ENCODE measurements at regions not wholly inside any gene's neighbourhood (a gene's known extent, or its start where the extent isn't known, plus 50 kb on each side); places are given as distances from the start of the nearest gene placed in this dataset.

- no peak for TF ChIP-seq CTCF (IDR thresholded peaks at IDR 0.05; ENCODE audit: low read depth, low read length)
- DNase-seq, result no peak
- Histone ChIP-seq H3K9me3 (ENCODE audit: severe bottlenecking) (no peaks in the 10 kb centered on the region), H3K4me3 (ENCODE audit: low read depth, low read length) (no peak overlapping the region), H3K36me3 (no peaks in the 10 kb centered on the region), H3K27ac (no peak overlapping the region), H3K27me3 (ENCODE audit: insufficient read depth, low read depth, severe bottlenecking) (no peaks in the 10 kb centered on the region)
These were observed 391.1 kb downstream of the PMP22 start for GRCh38 chr17:14873996-14874395.

- Histone ChIP-seq H3K9me3 (ENCODE audit: severe bottlenecking) (no peaks in the 10 kb centered on the region), H3K27me3 (ENCODE audit: insufficient read depth, low read depth, severe bottlenecking) (no peaks in the 10 kb centered on the region), H3K4me3 (ENCODE audit: low read depth, low read length) (no peak overlapping the region), H3K27ac (no peak overlapping the region), H3K36me3 (no peaks in the 10 kb centered on the region)
- TF ChIP-seq CTCF (IDR thresholded peaks at IDR 0.05; ENCODE audit: low read depth, low read length), result no peak
- DNase-seq, result no peak
These were observed 391.6 kb downstream of the PMP22 start for GRCh38 chr17:14873540-14873939.

DNA sequence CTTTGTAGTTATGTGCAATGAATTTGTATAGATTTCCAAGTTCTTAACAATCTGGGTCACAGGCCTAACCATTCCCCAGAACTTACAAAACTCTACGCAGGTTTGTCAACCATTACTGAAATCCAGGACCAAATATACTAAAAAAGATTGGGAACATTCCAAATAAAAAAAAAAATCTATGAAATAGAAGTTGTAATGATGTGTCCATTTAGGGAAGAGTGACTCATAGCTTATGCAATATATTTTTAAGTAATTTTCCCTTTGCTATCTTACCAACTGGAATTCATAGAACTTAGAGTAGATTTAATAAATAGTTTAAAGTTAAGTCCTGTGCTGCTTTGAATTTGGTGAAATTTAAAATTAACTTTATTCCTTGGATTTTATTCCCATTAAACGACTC lies 393.2 kb downstream of the PMP22 start:
- no peaks in the 10 kb centered on the region for H3K27me3 ChIP-seq (ENCODE audit: insufficient read depth, low read depth, severe bottlenecking)
- no peaks in the 10 kb centered on the region for H3K36me3 ChIP-seq
- no peak overlapping the region for H3K4me3 ChIP-seq (ENCODE audit: low read depth, low read length)
- TF ChIP-seq CTCF (IDR thresholded peaks at IDR 0.05; ENCODE audit: low read depth, low read length), result no peak
- no peaks in the 10 kb centered on the region for H3K9me3 ChIP-seq (ENCODE audit: severe bottlenecking)
- DNase-seq, result no peak
- no peak overlapping the region for H3K27ac ChIP-seq

DNA sequence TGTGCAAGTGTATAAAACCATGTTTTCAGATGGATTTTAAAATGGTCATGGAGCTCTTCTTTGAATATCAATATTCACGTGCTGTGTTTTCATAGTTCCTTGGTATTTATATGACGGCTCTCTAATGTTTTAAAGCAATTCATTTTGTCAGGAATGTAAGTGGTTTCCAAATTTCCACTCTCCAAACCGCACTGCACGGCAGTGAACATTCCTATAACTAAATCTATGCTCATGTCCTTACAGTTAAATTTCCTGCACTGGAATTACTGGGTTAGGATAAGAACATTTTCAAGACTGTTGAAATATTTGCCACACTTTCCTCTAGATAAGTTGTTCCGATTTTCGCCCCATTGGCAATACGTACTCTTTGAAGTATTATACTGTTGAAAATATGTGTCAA lies 398.9 kb downstream of the PMP22 start:
- no peaks in the 10 kb centered on the region for H3K36me3 ChIP-seq
- H3K9me3 ChIP-seq (ENCODE audit: severe bottlenecking), result no peaks in the 10 kb centered on the region
- no peak overlapping the region for H3K4me3 ChIP-seq (ENCODE audit: low read depth, low read length)
- no peak for DNase-seq
- no peak overlapping the region for H3K27ac ChIP-seq
- no peak for TF ChIP-seq CTCF (IDR thresholded peaks at IDR 0.05; ENCODE audit: low read depth, low read length)
- no peaks in the 10 kb centered on the region for H3K27me3 ChIP-seq (ENCODE audit: insufficient read depth, low read depth, severe bottlenecking)

DNA sequence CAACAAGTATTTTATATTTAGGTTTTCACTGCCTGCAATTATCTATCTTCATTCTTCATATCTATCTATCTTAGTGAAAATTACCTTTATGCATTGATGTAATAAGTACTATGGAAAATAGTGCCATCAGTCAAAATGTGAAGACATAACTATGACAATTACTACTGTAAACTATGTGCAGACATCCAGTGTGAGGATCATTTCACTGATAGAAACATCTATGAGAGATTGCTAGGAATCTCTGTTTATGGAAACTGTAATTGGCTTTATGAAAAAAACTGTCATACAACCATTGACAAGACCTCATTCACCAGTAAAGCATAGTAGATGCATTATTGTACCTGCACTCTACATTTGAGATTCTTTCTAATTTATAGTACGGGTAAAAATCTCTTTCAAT lies 401.0 kb downstream of the PMP22 start:
- no peak for DNase-seq
- no peaks in the 10 kb centered on the region for H3K9me3 ChIP-seq (ENCODE audit: severe bottlenecking)
- H3K4me3 ChIP-seq (ENCODE audit: low read depth, low read length), result no peak overlapping the region
- no peaks in the 10 kb centered on the region for H3K27me3 ChIP-seq (ENCODE audit: insufficient read depth, low read depth, severe bottlenecking)
- no peak overlapping the region for H3K27ac ChIP-seq
- H3K36me3 ChIP-seq, result no peaks in the 10 kb centered on the region
- TF ChIP-seq CTCF (IDR thresholded peaks at IDR 0.05; ENCODE audit: low read depth, low read length), result no peak

GRCh38 chr17:14859542-14859941 lies 405.6 kb downstream of the PMP22 start:
- no peak for DNase-seq
- H3K27me3 ChIP-seq (ENCODE audit: insufficient read depth, low read depth, severe bottlenecking), result no peaks in the 10 kb centered on the region
- peaks cover 6% of the 10 kb centered on the region for H3K9me3 ChIP-seq (ENCODE audit: severe bottlenecking)
- H3K27ac ChIP-seq, result no peak overlapping the region
- no peaks in the 10 kb centered on the region for H3K36me3 ChIP-seq
- H3K4me3 ChIP-seq (ENCODE audit: low read depth, low read length), result no peak overlapping the region
- no peak for TF ChIP-seq CTCF (IDR thresholded peaks at IDR 0.05; ENCODE audit: low read depth, low read length)

Data from WERI-Rb-1 (cell line).